MV-4-11 (cell line): ENCODE measurements at regions not wholly inside any gene's neighbourhood (a gene's known extent, or its start where the extent isn't known, plus 50 kb on each side); places are given as distances from the start of the nearest gene placed in this dataset.
A peak's percentile ranks its signal among the peaks of the same experiment; 100 is the strongest.
"Not testable (repeated sequence)": the region's sequence is repeated elsewhere in the genome, so short reads cannot be mapped to it uniquely, and the experiment has no call there.

Experiments
- DNase-seq: peaks from one replicate; lab custom pipeline; 2025; lab: John Stamatoyannopoulos, UW

GRCh38 chr6:3672339-3672738 is 79.2 kb downstream of the PXDC1 start:
- not testable (repeated sequence) for DNase-seq

- DNase-seq = no peak
Observed at GRCh38 chr6:3671382-3671781, 80.1 kb downstream of the PXDC1 start.

DNA sequence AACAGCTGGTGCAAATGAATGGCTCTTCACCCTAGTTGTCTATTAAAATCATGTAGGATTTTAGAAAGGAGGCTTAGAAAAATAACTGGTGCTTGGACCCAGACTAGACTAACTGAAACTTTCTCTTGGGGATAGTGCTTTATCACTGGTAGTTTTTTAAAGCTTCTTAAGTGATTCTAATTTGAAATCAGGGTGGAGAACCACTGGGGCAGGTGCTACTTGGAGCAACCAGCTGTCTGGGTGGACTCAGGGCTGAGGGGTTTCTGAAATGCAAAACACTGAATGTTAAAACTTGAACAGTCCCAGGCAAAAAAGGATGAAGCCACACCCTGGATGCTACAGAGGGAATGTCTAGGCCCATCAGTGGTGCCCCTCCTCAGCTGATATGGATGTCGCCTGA is 81.2 kb downstream of the PXDC1 start:
- DNase-seq = no peak

GRCh38 chr6:3669916-3670315 is 81.6 kb downstream of the PXDC1 start:
- DNase-seq = no peak

DNA sequence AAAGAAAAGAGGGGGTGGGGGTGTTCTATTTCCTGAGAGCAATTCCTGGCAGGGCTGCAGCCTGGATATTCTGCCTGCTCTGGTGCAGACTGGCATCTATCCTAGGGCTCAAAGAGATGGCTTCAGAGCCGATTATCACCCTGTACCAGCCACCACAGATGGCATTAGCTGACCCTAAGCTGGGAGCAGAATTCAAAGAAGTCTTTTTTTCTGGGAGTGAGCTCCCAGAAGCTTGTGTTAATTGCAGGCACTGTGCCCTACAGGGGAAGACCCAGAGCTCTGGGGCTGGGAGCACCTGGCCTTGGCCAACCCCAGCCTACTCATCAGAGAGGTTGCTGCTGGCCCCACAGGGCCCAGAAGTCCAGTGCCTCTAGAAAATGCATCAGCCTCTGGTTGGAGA is 85.9 kb downstream of the PXDC1 start:
- no peak for DNase-seq

DNA sequence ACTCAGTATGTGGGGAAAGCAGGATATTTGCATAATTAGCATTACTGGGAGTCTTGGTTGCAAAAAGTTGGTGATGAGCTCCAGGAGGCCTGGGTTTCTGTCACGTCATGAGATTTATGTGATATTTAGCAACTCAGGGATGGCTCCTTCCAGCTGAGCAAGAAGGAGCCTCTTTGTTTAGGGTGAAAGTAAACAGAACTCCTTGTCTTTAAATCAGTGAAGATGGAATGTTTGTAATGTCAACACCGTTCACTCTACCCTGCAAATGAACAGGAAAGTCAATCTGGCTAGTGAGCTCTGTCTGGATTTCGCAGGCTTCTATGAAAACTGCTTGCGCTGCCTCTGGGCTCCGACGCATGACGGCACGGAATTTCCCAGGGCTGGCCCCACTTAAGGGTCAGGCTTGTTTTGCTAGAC is 86.9 kb downstream of the PXDC1 start:
- DNase-seq = no peak

- no peak for DNase-seq
Observed at GRCh38 chr6:3663811-3664210, 87.7 kb downstream of the PXDC1 start.

DNA sequence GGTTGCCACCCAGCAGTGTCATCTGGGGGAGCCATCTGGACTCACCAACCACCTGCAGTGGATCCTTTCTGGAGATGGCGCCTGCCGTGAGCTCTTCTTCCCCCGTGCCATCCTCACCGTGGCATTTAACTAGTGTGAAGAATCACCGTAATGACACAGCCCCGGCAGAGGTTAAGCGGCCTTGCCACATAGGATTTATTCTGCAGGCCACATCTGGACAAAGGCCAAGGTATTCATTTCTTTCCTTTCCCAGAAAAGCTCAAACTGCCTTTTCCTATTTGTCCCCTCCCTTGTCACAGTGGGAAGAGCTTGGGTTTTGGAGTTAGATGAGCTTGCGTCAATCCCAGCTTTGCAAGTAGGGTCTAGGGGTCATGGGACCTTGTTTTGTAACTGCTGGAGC is 88.4 kb downstream of the PXDC1 start:
- no peak for DNase-seq

GRCh38 chr6:3661390-3661789 is 90.1 kb downstream of the PXDC1 start:
- DNase-seq = no peak

GRCh38 chr6:3660473-3660872 is 91.0 kb downstream of the PXDC1 start:
- no peak for DNase-seq

DNA sequence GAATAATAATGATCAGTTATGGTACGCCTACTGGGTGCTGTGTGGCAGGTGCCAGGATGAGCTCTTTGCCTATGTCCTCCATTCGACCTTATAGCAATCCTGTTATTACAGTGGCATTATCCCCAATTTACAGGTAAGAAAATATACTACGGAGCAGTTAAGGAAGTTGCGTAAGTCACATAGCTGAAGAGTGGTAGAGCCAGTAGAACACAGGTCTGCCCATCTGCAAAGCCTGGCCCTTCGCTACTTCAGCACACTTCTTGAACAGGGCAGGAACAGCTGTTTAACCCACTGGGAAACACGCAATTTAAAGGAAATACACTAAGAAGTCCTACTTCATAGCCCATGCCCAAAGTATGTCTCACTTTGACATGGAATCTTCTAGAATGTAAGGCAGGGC is 91.8 kb downstream of the PXDC1 start:
- DNase-seq = no peak

GRCh38 chr6:3656076-3656475 is 95.4 kb downstream of the PXDC1 start:
- no peak for DNase-seq

- DNase-seq = no peak
Observed at GRCh38 chr6:3654898-3655297, 96.6 kb downstream of the PXDC1 start.

- no peak for DNase-seq
Observed at GRCh38 chr6:3654436-3654835, 97.1 kb downstream of the PXDC1 start.

- DNase-seq = no peak
Observed at GRCh38 chr6:3653528-3654070, 97.9 kb downstream of the PXDC1 start.

GRCh38 chr6:3651698-3652229 is 99.7 kb downstream of the PXDC1 start:
- no peak for DNase-seq

- DNase-seq = peak; percentile 94
Observed at GRCh38 chr6:3650959-3651697, 100.4 kb downstream of the PXDC1 start.

DNA sequence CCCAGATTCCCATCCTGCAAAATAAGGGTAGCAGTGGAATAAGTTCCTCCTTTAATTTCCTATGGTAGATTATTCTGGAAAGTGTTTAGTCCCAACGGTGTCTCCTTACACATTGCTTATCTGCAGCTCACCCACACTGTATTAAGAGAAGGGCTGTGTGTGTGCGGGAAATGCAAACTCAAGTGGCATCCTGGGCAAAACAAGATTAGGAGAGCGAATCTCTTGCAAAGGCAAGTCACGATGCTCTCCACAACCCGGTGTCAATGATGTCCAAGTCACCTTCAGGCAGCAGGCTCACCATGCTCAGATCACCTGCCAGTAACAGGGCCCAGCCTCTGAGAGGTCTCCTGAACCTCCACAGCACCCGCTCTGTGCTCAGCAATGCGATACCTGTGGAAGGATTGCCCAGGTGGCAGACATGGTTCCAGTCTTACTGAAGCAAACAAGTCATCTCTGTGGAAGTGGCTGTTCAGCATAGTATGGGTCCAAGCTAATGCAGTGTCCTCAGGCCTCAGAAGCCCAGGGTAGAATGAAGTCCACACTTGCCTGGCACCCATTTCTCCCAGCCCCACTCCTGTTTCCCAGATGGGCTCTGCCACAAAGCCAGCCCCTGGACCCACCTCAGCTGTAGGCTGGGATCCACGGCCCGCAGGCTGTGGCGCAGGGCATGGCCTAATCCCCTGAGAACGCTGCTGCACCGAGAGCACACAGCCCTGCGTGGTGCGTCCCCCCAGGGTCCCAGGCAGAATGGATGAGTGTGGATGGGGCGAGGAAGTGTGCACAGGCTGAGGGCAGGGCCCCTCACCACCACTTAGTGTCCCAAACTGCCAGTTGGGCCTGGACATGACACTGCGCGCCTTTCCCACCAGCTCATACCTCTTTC is 101.2 kb downstream of the PXDC1 start:
- no peak for DNase-seq

- no peak for DNase-seq
Observed at GRCh38 chr6:3648724-3649123, 102.8 kb downstream of the PXDC1 start.

DNA sequence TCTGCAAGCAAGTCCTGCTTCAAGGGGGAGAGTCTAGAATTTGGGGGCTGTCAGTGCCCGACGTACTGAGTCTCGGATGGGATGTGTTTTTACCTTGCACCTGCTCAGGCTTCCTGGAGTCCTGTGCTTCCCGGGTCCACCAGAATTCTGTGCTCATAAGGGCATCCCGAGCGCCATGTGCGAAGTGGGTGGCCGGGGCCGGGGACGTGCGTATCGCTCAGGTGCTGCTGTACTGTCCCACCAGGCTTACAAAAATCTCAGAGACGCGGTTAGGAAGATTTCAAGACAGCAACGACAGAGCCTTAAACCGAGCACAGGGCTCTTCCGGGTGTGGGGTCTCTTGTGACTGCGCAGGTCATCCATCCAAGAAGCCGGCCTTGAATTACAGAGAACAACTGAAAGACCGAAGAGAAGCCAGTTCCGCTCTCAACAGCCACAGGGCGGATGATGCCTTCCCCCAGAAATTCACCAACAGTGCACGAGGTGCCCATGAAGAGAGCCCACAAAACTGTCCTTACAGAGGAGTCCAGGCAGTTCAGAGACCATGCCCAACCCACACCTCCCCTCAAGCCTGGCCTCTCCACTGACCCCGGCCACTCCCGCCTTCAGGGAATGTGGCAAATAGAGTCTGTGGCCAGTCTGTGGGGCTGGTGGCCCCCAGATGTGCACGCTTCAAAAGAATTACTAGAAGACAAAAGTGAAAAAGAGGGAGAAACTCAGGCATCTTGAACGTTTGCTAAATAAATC is 104.7 kb downstream of the PXDC1 start:
- DNase-seq = no peak

- no peak for DNase-seq
Observed at GRCh38 chr6:3644739-3645012, 106.8 kb downstream of the PXDC1 start.
